ENCODE measurements at regions not wholly inside any gene's neighbourhood (a gene's known extent, or its start where the extent isn't known, plus 50 kb on each side); places are given as distances from the start of the nearest gene placed in this dataset.

DNA sequence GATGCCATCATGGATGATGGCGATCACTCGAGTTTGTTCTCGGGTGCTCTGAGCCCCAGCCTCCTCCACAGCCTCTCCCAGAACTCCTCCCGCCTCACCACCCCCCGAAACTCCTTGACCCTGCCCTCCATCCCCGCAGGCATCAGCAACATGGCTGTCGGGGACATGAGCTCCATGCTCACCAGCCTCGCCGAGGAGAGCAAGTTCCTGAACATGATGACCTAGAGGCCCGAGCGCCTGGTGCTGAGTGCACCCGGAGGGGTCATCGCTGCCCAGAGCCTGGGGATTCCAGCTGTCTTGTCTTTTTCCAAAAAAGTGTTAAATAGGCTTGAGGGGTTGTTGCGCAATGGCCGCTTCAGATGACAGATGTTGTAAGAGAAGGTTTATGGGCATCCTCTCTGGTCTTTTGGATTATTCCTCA lies 254.8 kb downstream of the GLI2 start:
- no peak for TF ChIP-seq BHLHE40 (IDR thresholded peaks at IDR 0.05; ENCODE audit: borderline replicate concordance)
- TF ChIP-seq ZNF384 (IDR thresholded peaks at IDR 0.05): no peak
- no peak for TF ChIP-seq FOXK2 (IDR thresholded peaks at IDR 0.05)
- TF ChIP-seq NFRKB (IDR thresholded peaks at IDR 0.05): no peak
- TF ChIP-seq ARNT (IDR thresholded peaks at IDR 0.05): no peak
- TF ChIP-seq SUZ12 (IDR thresholded peaks at IDR 0.05): no peak
- TF ChIP-seq TARDBP (IDR thresholded peaks at IDR 0.05): no peak
- no peak for TF ChIP-seq LEF1 (IDR thresholded peaks at IDR 0.05; ENCODE audit: borderline replicate concordance)
- TF ChIP-seq SP1 (IDR thresholded peaks at IDR 0.05): no peak
- TF ChIP-seq, protein P1, sequence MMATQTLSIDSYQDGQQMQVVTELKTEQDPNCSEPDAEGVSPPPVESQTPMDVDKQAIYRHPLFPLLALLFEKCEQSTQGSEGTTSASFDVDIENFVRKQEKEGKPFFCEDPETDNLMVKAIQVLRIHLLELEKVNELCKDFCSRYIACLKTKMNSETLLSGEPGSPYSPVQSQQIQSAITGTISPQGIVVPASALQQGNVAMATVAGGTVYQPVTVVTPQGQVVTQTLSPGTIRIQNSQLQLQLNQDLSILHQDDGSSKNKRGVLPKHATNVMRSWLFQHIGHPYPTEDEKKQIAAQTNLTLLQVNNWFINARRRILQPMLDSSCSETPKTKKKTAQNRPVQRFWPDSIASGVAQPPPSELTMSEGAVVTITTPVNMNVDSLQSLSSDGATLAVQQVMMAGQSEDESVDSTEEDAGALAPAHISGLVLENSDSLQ (IDR thresholded peaks at IDR 0.05): no peak
- no peak for TF ChIP-seq FOXA1 (IDR thresholded peaks at IDR 0.05)
- no peak for TF ChIP-seq HDGF (IDR thresholded peaks at IDR 0.05; ENCODE audit: borderline replicate concordance)
- no peak for TF ChIP-seq L3MBTL2 (conservative IDR thresholded peaks at IDR 0.05)
